IPS-NIHi7 (cell line): ENCODE measurements at regions not wholly inside any gene's neighbourhood (a gene's known extent, or its start where the extent isn't known, plus 50 kb on each side); places are given as distances from the start of the nearest gene placed in this dataset.

Experiments used
- DNase-seq: peaks from one replicate; pipeline ENCODE4 v3.0.0; 2012; ENCODE audit warnings: mixed read lengths; ENCODE audit errors: extremely low spot score

DNA sequence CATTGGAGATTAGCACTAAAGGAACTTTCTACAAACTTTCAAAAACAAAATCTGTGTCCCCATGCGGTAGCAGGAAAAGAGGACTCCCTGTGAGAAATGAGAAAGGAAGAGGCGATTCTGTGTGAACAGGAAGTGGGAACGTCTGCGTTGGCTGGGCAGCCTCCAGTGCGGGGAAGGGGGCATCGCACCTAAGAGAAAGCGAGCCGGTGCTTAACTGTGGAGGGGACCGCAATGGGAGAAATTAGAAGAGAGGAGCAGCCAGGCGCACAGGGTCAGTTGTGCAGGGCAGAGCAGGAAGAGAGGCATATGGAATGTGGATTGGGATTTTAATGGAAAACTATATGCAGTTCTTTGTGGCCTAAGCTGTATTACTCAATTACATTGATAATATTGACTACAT is 77.4 kb upstream of the DOCK9 start:
- no peak for DNase-seq

DNA sequence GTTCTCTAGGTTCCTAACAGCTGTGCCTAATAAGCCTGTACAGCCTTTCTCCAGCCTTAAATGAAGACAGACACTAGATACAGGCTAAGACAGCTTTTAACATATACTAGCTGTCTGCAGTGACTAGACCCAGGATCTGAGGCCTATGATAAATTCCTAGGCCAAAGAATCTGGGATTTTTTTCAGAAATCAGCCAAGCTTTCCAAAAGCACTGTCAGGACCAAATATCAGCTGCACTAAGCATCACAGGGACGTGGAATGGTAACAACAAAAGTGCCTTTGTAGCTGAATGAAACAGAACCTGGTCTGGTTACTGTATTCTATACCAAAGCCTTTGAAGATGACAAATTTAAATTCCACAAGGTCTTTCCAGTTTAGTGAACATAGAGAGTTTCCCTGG is 77.9 kb upstream of the DOCK9 start:
- DNase-seq, result no peak

DNA sequence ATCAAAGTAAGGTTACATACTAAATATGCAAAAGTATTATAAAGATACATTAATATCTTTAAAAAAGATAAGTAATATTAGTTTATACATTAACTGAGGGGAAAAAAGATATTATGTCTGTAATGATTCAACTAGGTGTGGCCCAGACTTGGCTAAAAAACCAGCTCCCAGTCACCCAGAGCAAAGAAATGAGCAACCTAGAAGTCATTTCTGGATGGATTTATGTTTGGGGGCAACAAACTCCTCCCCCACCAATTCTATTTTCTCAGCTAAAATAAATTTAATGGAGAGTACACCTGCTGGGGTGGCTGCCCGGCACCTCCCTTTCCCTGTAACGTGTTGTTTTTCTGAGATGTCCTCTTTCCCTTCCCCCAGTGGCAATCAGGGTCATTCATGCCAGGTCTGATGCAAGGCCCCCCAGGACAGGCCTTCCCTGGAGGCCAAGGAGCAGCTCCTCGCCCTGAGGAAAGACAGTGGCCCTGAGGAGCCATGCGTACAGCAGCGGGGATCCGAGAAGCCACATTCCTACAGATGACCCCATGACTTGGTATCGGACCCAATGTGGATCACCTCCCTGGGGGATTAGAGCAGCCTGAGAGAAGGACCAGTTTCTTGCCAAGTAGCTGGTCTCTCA is 78.6 kb upstream of the DOCK9 start:
- DNase-seq, result no peak

DNA sequence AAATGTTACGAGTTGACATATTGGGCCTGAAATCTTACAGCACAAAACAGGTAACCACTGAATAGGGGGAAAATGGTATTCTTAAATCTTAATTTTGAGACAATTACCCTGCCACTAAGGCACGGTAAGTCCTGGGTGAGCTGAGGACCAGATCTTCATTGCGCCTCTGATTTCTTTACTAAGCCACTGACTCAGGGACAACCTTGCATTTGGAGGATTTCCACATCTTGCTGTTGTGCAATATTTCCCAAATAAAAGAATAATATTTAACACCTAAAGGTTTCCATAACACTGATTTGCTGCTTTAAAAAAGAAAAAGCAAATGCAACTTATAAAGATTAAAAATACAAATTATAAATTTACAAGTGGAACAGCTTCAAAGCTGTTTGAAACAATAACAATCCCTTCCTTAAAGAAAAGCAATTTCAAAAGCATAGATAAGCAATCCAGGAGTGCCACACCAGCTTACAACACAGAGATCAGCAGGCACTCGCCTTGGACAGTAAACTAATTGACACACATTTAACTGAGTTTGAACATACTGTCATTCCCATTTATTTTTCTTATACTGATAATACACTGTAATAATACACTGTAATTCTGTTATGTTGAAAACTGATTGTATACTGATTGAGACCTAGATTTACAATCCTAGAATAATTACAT is 79.6 kb upstream of the DOCK9 start:
- DNase-seq, result no peak

DNA sequence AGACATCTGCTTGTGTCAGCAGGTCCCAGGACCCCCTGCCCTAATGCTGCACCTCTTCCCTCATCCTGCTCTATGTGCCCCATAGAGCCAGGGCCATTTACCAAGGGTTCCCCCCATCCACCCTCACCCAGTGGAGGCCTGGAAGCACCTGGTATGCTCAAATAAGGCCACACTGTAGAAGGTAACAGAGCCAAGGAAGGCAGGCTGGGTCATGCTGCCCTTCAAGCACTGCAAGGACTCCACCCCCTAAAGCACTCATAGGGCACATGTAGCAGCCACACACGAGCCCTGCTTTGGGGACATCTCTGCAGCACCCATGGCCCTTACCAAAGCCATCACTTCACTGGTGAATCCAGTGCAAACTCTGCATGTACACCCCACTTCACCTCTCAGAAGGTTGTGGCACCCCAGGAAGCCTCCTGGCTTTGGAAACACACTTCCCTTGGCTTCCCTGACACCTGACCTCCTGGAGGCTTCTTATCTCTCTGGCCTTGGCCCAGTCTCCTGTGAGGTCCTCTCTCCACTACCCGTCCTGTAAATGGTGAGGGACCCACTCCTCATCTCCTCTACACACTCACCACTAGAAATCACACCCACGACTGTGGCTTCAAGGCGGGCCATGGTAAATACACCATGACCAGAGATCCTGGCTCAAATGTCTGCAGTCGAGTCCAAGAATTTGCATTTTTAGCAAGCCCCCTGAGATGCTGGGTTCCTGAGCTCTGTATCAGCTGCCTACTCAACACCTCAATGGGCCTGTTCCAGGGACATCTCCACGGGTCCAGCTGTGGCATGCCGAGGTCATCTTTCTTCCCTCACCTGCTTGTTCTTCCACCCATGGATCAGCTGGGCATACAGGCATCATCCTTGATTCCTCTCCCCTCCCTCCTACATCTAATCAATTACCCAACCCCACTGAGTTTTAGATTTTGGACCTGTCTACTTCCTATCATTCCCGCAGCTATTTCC is 80.9 kb upstream of the DOCK9 start:
- no peak for DNase-seq

DNA sequence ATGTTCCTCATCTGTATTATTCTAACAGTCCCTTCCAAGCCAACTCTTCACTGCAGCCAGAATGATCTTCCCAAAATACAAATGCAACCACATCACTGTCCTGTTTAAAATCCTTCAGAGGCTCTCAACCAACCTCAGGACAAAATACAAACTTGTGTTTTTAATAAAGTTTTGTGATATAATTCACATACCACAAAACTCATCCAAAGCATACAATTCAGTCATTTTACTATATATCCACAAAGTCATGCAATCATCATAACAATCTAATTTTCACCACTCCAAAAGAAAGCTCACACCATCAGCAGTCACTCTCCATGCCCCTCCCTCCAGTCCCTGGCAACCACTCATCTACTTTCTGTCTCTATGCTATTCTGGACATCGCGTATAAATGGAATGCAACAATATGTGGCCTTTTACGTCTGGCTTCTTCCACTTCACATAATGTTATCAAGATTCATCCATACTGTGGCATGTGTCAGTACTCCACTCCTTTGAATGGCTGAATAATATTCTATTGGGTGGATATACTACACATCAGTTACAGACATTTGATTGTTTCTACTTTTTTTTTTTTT is 81.7 kb upstream of the DOCK9 start:
- DNase-seq, result no peak

DNA sequence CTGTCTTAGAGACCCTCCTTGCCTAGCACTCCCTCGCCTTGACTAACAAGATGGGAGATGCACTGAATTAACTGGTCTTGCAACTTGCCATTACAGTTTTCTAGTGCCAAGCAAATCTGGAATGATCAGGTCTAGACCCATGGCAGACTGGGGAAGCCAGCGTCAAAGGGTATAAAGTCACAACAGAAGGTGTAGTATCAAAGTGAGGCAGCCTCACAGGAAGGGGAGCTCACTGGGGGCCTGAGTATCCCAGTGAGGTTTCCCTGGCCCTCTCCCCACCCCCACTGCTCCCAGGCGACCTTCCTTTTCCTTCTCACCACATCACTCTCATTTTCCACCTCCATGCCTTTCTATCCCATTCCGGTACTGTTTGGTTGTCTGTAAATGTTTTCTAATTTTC is 83.5 kb upstream of the DOCK9 start:
- DNase-seq, result no peak

DNA sequence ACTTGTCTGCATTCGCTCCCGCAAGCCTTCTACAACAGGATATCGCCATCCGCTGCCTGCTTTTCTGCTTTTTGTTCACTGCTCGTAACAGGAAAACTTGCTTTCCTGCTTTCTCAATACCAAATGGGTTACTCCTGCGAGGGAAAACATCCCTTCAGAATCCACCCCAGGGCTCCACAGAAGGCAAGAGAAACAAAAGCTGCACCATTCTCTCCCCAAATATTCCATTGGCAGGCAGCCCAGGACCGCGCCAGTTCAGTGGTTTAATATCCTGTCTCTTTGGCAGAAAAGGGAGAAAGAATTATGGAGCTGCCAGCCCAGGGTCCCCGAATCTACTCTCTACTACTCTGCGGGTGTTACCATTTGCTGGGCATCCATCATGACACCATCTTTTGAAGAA is 84.7 kb upstream of the DOCK9 start:
- no peak for DNase-seq

DNA sequence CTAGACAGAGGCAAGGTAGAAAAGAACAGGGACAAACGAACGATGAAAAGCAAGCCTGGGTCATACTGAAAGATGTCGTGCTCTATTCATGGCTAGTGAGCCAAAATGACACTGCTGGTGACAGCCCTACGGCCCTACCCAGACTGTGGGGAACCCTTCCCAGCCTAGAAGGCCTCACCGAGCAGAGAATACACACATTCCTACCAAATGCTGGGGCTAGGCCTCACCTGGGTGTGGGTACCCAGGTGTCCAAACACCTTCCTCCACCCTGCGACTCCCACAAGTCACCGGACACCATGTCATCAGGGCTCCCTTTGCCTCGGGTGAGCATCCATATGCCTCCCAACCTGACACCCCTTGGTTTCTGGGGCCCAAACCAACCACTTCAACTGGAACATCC is 85.3 kb upstream of the DOCK9 start:
- DNase-seq, result no peak

DNA sequence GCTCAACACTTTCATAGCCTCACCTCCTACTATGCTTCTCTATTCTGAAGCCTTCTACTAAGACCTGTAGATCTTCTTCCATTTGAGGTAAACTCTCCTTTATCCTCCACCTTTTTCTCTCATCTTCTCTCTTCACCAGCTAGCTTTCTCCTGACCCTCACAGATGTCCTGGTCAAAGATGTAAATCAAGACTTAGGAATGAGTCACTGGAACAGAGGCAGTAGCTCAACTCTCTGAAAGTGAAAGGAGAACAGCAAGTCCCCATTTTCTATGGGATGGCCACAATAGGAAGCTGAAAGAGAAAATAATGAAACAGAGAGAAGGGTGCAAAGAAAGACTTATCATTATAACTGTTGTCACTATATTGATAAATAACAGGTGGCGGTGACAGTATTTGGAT is 86.1 kb upstream of the DOCK9 start:
- DNase-seq, result no peak

DNA sequence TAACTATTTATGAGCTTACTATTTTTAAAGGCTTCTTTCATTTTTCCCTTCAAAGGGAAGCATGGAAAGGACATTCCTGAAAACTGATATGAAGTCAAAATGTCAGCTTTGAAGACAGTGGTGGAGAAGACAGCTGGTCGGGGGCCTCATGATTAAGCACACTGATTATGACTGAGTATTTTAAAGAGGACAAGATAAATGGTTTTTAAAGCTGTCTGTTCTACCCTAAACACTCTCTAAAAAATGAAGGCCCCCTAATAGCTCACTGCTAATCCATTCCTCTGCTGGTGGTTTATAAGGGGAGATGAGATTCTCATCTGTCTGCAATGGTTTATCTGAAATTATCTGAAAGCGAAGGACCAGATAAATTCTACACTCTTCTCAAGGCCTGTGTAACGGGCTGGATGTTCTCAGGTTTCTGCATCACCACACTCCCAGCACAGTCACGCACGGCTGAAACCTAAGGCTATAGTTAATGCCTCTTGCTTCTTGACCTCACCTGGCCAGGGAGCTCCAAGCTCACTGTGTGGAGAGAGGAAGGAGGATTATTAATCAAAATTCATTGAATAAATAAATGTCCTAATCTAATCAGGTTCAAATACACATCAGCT is 86.9 kb upstream of the DOCK9 start:
- DNase-seq, result no peak

DNA sequence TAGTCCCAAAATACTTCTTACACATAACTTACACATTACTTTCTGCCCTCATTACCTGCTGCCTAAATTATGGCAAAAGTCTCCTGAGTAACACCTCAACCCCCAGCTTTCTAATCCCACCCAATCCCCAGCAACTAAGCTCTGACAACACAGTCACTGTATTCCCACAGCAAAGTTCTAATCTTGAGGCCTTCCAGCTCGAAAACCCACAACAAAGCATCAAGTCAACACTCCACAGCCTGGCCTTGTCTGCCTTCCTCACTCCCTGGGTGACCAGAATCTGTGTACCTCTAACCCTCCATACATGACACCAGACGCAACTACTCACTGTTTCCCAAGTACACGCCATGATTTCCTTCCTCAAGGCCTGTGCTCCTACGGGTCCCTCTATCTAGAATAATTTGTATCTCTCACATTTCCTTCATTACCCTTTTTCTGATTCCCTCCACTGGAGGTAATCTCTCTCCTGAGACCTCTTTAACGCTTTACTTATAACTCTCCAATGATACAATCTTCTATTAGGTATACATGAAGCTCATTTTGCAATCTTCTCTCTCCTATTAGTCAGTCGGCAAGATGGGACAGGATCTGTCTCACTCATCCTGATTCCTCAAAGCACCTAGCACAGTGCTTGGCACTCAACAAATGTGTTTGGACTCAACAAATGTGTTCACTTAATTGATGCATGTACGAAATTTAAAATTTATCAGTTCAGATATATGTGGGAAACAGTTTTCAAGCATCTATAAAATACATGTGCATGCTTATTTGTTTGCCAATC is 87.6 kb upstream of the DOCK9 start:
- DNase-seq, result no peak

DNA sequence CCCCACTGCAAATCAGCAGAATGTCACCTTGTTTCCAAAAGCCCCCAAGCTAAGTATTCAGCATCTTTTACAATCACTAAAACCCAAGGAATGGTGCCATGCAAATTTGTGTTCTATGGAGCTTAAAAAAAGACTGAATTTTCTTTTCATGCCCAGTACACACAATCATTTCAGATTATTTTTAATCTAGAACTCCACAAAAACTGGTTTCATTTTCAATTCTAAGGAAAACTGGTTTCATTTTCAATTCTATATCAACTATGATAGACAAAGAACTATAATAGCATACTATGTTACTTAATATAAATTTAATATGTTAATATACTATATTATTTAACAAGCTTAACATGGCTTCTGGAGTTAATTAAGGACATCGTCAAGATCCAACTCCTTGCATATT is 88.4 kb upstream of the DOCK9 start:
- no peak for DNase-seq

DNA sequence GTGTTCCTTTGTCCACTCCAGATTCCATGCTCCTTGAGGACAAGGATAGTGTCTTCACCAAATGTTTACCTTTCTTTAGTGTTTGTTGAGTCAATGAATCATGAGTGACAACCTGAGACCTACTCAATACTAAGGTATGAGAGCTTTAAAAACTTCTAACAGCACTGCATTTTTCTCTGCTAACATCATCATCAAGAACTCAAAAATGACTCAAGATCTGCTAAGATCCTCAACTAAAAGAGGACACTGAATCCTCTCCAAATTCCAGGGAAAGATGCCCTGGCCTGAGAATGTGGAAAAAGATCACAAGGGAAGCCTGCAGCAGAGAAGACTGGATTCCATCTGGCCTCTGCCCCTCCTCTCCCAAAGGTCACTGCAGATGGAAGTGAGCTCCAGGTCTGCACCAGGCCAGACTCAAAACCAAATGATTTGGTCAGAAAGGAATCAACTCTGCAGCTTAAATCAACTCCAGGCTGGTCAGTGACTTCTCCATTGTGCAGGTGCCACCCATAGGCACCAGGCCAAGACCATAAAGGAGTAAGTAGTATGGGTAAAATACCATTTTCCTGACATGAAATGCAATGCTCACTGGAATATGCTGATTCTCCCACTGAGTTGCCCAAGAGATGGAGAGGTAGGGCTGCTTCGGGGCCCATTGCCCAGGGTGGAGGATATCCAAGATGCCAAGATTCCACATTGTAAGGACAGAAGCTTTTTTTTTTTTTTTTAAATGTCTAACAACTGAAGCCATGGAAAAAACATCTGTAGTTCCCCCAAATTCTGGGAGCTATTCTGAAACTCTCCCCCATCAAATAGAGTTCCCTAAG is 89.5 kb upstream of the DOCK9 start:
- DNase-seq, result no peak

DNA sequence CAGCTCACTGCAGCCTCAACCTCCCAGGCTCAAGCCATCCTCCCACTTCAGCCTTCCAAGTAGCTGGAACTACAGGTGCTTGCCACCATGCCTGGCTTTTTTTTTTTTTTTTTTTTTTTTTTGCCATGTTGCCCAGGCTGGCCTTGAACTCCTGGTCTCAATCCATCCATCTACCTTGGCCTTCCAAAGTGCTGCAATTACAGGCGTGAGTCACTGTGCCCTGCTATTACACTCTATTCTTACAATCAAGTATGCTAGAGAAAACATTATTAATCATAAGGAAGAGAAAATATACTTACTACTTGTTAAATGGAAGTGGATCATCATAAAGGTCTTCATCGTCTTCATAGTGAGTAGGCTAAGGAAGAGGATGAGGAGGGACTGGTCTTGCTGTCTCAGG is 93.3 kb upstream of the DOCK9 start:
- DNase-seq, result no peak

DNA sequence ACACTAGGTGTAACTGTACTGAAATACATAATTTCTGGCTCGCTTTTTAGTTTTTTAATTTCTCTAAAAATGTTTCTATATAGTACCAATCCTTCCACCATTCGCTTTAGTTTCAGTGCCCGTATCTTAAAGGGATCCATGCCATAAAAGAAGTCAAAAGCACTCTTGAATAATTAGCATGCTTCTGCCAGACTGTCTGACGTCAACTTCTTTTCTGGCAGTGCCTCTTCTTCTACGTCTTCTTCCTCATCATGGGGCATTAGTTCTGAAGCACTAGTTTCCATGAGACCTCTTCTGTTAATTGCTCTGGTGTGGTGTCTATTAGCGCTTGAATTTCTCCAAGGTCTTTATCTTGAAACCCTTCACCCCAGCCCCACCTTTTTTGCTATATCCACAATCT is 93.8 kb upstream of the DOCK9 start:
- no peak for DNase-seq

DNA sequence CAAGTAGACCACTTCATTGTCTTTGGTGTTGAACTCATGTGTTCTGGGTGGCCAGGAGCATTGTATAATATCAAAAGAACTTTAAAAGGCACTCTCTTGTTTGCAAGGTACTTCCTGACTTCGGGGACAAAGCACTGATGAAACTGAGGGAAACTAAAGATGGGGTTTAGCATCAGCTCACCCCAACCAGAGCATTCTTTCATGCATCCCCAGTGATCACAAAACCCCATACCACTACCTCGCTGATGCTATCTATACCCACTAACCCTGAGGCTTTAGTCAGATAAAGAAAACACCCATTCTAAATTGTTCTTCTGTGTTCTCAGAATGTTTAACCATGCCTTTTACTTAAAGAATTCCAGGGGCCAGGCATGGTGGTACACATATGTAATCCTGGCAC is 94.5 kb upstream of the DOCK9 start:
- no peak for DNase-seq

DNA sequence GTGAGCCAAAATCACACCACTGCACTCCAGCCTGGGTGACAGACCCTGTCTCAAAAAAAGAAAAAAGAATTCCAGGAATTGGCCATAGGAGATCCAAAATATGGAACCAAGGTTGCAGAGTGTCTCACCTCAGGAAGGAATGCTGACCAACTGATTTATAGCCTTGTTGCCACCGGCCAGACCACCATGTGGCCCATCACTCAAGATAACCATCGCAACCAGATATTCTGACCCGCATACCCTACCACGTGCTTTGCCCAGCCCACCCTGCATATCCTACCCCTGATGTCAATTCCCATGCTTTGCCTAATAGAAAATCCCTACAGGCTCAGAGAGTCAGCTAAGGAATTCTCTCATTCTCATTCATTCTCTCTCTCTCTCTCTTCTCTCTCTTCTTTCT is 95.1 kb upstream of the DOCK9 start:
- DNase-seq, result no peak

DNA sequence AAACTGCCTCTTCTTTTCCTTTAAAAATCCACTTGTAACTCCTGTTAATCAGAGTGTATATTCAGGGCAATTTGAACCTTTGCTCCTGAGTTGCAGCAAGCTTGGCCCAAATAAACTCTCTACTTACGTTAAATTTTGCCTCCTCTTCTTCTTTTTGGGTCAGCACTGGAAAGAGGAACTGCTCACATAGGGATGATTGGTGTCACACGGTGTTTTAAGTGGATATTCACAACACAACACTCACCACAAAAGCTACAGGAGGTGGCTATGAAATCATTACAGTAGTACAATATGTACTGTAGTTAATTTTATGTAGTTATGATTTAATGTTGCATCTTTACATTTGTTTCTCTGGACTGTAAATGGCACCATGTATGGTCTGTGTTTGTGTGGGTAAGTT is 96.8 kb upstream of the DOCK9 start:
- no peak for DNase-seq
